NCI-H510A (cell line): ENCODE measurements at regions not wholly inside any gene's neighbourhood (a gene's known extent, or its start where the extent isn't known, plus 50 kb on each side); places are given as distances from the start of the nearest gene placed in this dataset.
"Not testable (repeated sequence)": the region's sequence is repeated elsewhere in the genome, so short reads cannot be mapped to it uniquely, and the experiment has no call there.

ENCODE experiments used
- DNase-seq: peaks from one replicate; lab custom pipeline; 2025; lab: John Stamatoyannopoulos, UW

DNA sequence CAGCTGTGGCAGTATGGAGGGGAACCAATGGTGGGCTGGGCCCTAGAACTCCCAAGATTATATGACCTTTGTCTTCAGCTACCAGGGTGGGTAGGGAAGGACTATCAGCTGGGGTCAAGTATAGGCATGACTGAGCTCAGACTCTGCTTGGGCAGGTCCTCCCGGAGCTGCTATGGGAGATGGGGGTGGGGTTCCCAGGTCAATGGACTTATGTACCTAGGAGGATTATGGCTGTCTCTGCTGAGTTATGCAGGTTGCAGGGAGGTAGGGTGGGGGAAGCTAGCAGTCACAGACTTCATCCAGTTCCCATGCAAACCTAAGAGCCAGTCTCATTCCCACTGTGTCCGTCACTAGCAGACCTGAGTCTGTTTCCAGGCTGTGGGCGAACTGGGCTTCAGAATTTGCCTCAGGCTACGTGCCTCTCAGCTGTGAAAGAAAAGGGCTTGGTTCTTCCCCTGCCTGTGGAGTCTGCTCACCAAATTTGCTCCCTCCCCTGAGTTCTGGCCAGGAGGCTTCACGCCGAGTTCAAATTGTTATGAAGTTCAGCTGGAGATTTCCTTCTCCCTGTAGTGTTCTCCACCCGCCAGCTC is 985.8 kb upstream of the NRXN1 start:
- no peak for DNase-seq

- DNase-seq: not testable (repeated sequence)
Measured at GRCh38 chr2:52006821-52007366, 975.0 kb upstream of the NRXN1 start.

GRCh38 chr2:52000151-52000855 is 968.4 kb upstream of the NRXN1 start:
- DNase-seq: no peak

DNA sequence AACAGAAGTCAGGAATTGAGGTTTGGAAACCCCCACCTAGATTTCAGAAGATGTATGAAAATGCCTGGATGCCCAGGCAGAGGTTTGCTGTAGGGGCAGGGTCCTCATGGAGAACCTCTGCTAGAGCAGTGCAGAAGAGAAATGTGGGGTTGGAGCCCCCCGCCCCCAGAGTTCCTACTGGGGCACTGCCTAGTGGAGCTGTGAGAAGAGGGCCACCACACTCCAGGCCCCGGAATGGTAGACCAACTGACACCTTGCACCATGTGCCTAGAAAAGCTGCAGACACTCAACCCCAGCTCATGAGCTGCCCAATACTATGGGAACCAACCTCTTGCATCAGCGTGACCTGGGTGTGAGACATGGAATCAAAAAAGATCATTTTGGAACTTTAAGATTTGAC is 967.0 kb upstream of the NRXN1 start:
- DNase-seq: no peak

DNA sequence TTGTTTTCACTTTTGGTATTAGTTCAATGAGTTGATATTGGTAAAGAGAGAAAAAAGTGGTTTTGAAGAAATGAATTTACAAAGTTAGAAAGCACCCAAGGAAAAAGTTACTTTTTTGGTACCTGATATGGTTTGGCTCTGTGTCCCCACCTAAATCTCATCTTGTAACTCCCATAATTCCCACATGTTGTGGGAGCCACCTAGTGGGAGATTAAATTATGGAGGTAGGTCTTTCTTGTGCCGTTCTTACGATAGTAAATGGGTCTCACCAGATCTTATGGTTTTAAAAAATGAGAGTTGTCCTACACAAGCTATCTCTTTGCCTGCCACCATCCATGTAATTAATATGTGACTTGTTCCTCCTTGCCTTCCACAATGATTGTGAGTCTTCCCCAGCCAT is 965.6 kb upstream of the NRXN1 start:
- no peak for DNase-seq

GRCh38 chr2:51995293-51995692 is 963.4 kb upstream of the NRXN1 start:
- DNase-seq: no peak

- DNase-seq: peak; percentile 25
Measured at GRCh38 chr2:51994123-51994763, 962.3 kb upstream of the NRXN1 start.

- no peak for DNase-seq
Measured at GRCh38 chr2:51990684-51991083, 958.8 kb upstream of the NRXN1 start.

DNA sequence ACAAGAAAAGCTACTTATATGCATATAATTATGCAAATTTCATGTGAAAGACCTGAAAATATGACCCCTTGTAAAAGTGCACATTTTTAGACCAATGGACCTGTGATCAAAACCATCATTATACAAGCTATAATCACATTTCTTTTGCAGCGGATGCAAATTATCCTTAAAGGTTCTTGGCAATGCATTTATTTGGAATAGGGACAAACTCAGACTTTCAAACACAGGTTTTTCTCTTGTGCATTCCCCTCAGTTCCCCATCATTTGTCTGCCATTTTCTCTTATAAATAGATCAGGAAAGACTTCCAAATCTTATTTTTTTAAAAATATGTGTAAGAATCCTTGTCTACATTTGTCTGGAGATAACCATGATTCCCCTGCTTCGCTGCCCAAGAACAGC is 954.2 kb upstream of the NRXN1 start:
- no peak for DNase-seq

GRCh38 chr2:51981783-51982182 is 949.9 kb upstream of the NRXN1 start:
- no peak for DNase-seq

DNA sequence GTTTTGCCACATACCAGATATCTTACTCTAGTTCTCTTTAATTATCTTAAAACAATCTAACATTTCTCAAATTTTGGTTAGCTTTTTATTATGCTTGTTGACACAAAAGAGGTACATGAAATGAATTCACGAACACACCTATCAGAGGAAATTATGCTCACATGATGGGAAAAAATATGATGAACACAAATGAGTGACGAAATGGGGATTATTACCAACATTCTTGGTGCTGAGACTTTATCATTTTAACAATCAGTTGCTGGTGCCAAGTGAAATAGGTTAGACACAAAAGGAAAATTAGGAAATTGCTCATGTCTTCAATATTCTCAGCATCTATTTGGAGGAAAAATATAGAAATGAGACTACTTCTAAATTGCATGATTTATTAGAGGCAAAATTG is 944.7 kb upstream of the NRXN1 start:
- no peak for DNase-seq

- no peak for DNase-seq
Measured at GRCh38 chr2:51971136-51971535, 939.2 kb upstream of the NRXN1 start.

- DNase-seq: no peak
Measured at GRCh38 chr2:51969347-51969746, 937.4 kb upstream of the NRXN1 start.

GRCh38 chr2:51960841-51961335 is 929.0 kb upstream of the NRXN1 start:
- no peak for DNase-seq

DNA sequence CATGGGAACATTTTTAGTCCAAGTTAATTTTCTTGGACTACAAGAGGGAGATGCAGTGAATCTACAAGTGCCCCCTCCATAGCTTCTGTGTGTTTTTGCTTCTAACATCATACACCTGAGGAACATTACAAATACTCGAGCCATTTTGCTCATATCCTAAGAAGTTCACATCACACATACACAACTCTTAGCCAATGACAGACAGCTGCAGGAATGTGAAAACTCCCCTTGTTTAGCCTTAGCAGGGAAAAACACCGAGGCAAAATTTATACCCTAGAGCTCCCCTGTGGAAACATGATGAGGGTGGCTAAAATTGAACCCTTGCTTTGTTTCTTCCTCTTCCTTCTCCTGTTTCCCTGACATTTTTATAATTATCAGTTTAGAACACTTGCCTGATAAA is 928.3 kb upstream of the NRXN1 start:
- no peak for DNase-seq

DNA sequence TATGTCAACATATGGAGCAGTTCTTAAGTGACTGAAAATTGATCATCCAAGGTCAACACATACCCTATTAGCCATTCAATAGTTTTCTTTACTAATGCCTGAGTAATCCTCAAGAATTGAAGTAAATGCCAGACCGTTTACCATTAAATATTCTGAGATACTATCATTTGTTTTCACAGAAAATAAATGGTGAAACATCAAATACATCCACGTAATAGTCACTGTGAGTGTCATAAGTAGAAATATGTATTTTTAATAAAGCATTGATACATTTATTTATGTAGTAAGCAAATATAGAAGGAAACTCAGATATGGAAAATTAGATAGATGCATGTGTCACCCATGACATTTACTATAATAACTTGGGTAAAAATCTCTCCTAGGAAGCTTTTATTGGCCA is 927.8 kb upstream of the NRXN1 start:
- no peak for DNase-seq

GRCh38 chr2:51953931-51954330 is 922.0 kb upstream of the NRXN1 start:
- DNase-seq: no peak

DNA sequence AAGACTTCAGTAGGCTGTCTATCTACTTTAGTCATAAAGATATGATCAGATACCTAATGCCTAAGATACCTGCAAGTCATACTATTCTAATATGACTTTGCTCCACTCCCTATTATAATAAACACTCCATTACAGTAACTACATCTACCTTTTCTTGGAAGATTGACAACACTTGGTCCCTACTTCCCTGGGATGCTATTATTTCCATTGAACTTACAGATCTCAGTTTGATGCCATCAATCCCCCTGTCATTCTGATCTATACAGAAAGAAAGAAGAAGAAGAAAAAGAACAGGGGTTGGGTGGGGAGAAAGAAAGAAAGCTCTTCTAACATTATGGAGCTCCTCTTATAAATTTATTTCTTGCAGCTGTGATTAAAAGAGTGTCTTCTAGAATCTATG is 889.1 kb upstream of the NRXN1 start:
- DNase-seq: no peak

- no peak for DNase-seq
Measured at GRCh38 chr2:51920509-51920908, 888.6 kb upstream of the NRXN1 start.

- DNase-seq: no peak
Measured at GRCh38 chr2:51919395-51919794, 887.5 kb upstream of the NRXN1 start.

GRCh38 chr2:51918113-51918512 is 886.2 kb upstream of the NRXN1 start:
- DNase-seq: no peak

DNA sequence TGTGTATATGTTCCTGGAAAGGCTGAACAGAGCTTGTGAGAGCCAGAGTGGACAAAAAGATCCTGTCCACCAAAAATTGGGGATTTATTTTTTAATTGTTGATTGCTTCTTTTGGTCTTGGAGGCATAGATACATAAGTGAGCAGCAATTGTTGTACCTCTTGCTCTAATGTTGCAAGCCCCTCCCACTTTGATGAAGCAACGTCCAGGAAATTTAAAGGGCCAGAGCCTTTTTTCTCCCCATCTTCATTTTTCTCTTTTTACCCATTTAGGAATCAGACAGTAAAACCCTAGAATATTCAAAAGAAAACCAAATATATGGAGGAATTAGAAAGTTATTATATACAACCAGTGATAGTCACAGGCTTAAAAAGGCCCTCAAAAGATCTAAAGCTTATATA is 871.8 kb upstream of the NRXN1 start:
- no peak for DNase-seq

DNA sequence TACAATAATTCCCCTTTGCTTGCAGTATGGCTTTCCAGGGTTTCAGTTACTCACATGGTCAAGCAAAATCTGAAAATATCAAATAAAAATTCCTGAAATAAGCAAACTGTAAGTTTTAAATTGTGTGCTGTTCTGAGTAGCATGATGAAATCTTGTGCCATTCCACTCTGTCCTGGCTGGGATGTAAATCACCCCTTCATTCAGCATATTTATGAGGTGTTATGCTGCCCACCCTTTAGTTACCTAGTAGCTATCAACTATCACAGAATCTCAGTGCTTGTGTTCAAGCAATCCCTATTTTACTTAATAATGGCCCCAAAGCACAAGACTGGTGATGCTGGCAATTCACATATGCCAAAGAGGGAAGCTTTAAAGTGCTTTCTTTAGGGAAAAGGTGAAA is 867.7 kb upstream of the NRXN1 start:
- DNase-seq: no peak
